ENCODE measurements at regions not wholly inside any gene's neighbourhood (a gene's known extent, or its start where the extent isn't known, plus 50 kb on each side); places are given as distances from the start of the nearest gene placed in this dataset.

DNA sequence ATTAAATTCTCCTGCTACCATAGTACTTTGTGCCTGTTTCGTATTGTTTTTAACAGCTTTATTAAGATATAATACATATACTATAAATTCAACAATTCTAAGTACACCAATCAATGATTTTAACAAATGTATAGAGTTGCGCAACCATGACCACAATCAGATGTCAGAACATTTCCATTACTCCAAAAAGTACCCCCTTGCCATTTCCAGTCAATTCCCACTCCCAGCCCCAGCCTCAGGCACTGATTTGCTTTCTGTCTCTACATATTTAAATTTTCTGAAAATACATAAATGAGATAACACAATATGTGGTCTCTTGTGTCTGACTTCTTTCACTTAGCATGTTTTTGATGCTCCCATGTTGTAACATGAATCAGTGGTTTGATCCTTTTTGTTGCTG is 193.9 kb downstream of the FIGN start:
- H3K36me3 ChIP-seq (ENCODE audit: insufficient read depth, low read length), result no peaks in the 10 kb centered on the region
- H3K4me1 ChIP-seq (ENCODE audit: insufficient read depth, low read length), result no peaks in the 10 kb centered on the region
- WGBS, result 90% methylated on average over 1 of the region's 2 CpGs
- H3K27me3 ChIP-seq (ENCODE audit: insufficient read depth, low read length), result no peaks in the 10 kb centered on the region
- no peak overlapping the region for H3K27ac ChIP-seq (ENCODE audit: low read depth, low read length)
- H3K9ac ChIP-seq (ENCODE audit: low read depth, low read length), result no peak overlapping the region
- H3K9me3 ChIP-seq (ENCODE audit: insufficient read depth, low read depth, low read length), result no peaks in the 10 kb centered on the region
- H3K4me3 ChIP-seq (ENCODE audit: low read length), result no peak overlapping the region

DNA sequence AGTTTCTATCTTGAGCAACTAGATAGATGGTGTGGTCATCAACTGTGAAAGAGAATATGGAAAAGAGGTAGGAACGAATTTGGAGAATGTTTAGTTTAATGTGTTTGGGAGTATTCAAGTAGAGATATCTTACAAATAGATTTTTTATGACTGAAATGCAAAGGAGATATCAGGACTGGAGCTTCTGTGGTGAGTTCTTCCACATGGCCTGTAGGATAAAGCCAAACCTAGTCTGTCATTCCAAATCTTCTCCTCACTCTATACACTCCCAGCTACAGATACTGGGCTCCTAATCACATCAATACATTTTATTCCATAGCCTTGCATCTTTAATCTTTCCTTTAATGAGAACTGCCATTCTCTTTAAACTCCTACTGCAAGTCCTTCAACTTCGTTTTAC is 194.3 kb downstream of the FIGN start:
- Histone ChIP-seq H3K9ac (ENCODE audit: low read depth, low read length) (no peak overlapping the region), H3K9me3 (ENCODE audit: insufficient read depth, low read depth, low read length) (no peaks in the 10 kb centered on the region), H3K27ac (ENCODE audit: low read depth, low read length) (no peak overlapping the region), H3K4me1 (ENCODE audit: insufficient read depth, low read length) (no peaks in the 10 kb centered on the region), H3K27me3 (ENCODE audit: insufficient read depth, low read length) (no peaks in the 10 kb centered on the region), H3K4me3 (ENCODE audit: low read length) (no peak overlapping the region), H3K36me3 (ENCODE audit: insufficient read depth, low read length) (no peaks in the 10 kb centered on the region)
- 88% methylated on average over 2 of the region's 2 CpGs for WGBS

DNA sequence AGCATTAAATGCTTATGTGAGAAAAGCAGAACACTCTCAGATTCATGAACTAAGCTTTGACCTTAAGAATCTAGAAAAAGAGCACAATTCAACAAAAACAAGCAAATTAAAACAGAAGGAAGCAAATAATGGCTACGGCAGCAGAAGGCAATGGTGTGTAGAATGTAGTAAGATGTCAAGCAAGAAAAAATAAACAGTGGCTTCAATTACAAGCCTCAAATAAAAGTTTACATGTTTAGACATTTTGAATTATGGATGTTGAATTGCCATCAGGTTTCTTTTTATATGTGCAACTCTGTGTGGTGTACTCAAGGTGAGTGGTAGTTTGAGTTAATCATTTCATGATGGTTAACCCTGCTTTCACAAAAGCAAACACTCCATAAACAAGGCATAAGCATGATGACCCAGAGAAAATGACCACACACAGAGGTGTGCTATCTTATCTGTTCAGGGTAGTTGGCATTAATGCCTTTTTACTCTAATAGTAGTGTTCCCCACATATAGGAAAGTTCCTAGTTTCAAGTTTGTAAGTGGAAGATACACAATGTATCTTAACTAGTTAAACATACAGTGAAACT is 207.1 kb downstream of the FIGN start:
- no peaks in the 10 kb centered on the region for H3K27me3 ChIP-seq (ENCODE audit: insufficient read depth, low read length)

DNA sequence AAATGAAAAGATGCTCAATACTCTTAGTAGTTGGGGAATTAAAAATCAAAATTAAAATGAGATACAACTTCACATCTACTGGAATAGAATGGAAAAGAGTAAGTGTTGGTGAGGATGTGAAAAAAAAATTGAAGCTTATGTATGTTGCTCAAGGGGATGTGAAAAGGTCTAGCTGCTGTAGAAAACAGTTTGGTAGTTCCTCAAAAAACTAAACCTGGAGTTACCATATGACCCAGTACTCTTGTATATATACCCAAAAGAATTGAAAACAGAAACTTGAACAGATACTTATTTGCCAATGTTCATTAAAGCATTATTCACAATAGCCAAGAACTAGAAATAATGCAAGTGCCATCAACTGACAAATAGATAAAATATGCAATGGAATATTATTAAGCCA is 208.4 kb downstream of the FIGN start:
- Histone ChIP-seq H3K36me3 (ENCODE audit: insufficient read depth, low read length) (no peaks in the 10 kb centered on the region), H3K4me1 (ENCODE audit: insufficient read depth, low read length) (no peaks in the 10 kb centered on the region), H3K4me3 (ENCODE audit: low read length) (no peak overlapping the region), H3K27me3 (ENCODE audit: insufficient read depth, low read length) (no peaks in the 10 kb centered on the region), H3K9me3 (ENCODE audit: insufficient read depth, low read depth, low read length) (peaks cover 2% of the 10 kb centered on the region; the same call in 1 of the 2 replicates), H3K9ac (ENCODE audit: low read depth, low read length) (no peak overlapping the region), H3K27ac (ENCODE audit: low read depth, low read length) (no peak overlapping the region)

More for the DNA sequence above, 207.1 kb downstream of the FIGN start:
- Histone ChIP-seq H3K27ac (ENCODE audit: low read depth, low read length) (no peak overlapping the region), H3K36me3 (ENCODE audit: insufficient read depth, low read length) (no peaks in the 10 kb centered on the region), H3K9me3 (ENCODE audit: insufficient read depth, low read depth, low read length) (peaks cover 2% of the 10 kb centered on the region; the same call in 1 of the 2 replicates), H3K4me1 (ENCODE audit: insufficient read depth, low read length) (no peaks in the 10 kb centered on the region), H3K9ac (ENCODE audit: low read depth, low read length) (no peak overlapping the region), H3K4me3 (ENCODE audit: low read length) (no peak overlapping the region)
- 88% methylated on average over 1 of the region's 1 CpG for WGBS

DNA sequence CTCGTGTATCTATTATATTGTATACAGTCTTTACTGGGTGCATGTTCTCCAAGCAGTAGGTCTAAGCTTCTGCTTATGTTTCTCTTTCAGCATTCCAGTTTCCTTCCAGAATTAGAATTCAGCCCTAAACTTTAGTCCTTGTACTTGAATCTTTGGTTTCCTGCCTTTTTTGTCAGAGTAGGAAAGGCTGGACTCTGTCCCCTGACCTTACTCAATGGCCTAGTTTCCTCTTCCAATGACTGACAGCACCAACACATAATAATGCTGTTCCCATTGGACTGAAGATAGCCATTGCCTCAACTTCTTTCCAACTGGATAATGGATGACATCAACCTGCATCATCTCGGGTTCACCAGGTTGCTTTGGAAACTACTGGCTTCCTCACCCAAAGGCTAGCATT is 217.0 kb downstream of the FIGN start:
- Histone ChIP-seq H3K4me3 (ENCODE audit: low read length) (no peak overlapping the region), H3K9ac (ENCODE audit: low read depth, low read length) (no peak overlapping the region), H3K9me3 (ENCODE audit: insufficient read depth, low read depth, low read length) (no peaks in the 10 kb centered on the region), H3K36me3 (ENCODE audit: insufficient read depth, low read length) (no peaks in the 10 kb centered on the region), H3K4me1 (ENCODE audit: insufficient read depth, low read length) (no peaks in the 10 kb centered on the region), H3K27ac (ENCODE audit: low read depth, low read length) (no peak overlapping the region), H3K27me3 (ENCODE audit: insufficient read depth, low read length) (no peaks in the 10 kb centered on the region)
- WGBS, result 85% methylated on average over 2 of the region's 2 CpGs

DNA sequence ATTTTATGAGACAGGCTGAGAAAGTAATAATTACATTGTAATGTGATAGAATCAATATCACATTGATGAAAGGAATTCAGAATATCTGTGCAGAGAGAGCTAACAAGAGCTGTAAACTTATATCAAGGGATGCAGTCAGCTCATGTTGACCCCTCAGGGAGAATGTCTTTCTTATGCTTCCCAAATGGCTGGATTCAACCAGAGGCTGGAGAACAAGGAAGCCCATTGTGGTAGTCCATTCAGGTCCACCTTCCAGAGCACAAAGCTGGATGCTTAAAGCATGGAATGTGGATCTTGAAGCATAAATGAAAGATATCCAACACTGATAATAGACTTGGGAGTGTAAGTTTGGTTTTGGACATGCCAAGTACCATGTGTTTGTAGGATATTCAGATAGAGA is 220.0 kb downstream of the FIGN start:
- Histone ChIP-seq H3K4me1 (ENCODE audit: insufficient read depth, low read length) (no peaks in the 10 kb centered on the region), H3K36me3 (ENCODE audit: insufficient read depth, low read length) (no peaks in the 10 kb centered on the region), H3K9ac (ENCODE audit: low read depth, low read length) (no peak overlapping the region), H3K9me3 (ENCODE audit: insufficient read depth, low read depth, low read length) (no peaks in the 10 kb centered on the region), H3K27ac (ENCODE audit: low read depth, low read length) (no peak overlapping the region), H3K27me3 (ENCODE audit: insufficient read depth, low read length) (no peaks in the 10 kb centered on the region), H3K4me3 (ENCODE audit: low read length) (no peak overlapping the region)

DNA sequence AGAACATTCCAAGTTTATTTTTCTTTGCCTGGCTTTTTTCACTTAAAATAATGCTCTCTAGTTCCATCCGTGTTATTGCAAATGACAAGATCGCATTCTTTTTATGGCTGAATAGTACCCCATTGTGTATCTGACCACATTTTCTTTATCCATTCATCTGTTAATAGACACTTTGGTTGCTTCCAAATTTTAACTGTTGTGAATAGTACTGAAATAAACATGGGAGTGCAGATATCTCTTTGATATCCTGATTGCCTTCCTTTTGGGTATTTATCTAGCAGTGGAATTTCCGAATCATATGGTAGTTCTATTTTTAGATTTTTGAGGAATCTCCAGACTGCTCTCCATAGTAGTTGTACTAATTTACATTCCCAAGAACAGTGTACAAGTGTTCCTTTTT is 230.5 kb downstream of the FIGN start:
- Histone ChIP-seq H3K9me3 (ENCODE audit: insufficient read depth, low read depth, low read length) (no peaks in the 10 kb centered on the region), H3K4me3 (ENCODE audit: low read length) (no peak overlapping the region), H3K4me1 (ENCODE audit: insufficient read depth, low read length) (no peaks in the 10 kb centered on the region), H3K27me3 (ENCODE audit: insufficient read depth, low read length) (no peaks in the 10 kb centered on the region), H3K27ac (ENCODE audit: low read depth, low read length) (no peak overlapping the region), H3K36me3 (ENCODE audit: insufficient read depth, low read length) (no peaks in the 10 kb centered on the region), H3K9ac (ENCODE audit: low read depth, low read length) (no peak overlapping the region)
- 99% methylated on average over 2 of the region's 3 CpGs for WGBS

DNA sequence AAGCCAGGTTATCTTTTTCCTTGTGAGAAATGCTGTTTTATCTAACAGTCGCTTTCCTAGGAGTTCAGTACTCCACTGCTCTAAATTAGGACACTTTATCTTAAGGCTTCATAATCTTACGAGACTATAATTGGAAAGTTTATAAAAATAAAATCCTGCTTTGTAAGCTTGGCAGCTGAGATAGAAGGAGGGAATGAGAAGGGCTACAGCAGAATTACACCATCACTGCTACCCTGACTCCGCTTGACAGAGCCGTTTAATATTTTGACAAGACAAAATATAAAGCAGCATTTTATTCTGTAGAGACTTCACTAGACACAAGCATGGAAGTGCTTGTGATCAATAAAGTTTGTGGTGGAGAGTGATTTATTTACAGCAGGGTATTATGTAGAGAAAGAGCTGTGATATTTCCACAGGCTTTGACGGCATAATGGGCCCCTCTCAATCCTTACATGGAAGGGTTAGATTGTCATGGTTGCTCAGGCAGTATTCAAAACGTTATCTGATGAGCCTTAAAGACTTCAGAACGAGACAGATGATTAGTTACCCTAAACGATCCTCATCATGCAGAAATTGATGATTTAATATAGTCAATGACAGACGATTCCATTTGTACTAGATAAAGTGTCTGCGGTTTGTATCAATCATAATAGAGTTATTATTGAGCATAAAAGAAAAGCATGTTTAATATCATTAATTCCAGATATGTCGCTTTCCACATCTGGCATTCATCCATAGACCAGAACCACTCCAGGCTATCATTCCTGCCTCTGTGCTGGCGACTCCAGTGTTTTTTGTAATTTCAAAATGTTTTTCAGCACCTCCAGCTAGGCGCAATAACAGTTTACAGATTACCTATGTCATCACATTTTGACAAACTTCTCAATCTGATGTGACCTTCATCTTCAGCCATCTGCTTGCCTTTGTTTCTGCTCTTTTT is 242.2 kb downstream of the FIGN start:
- no peak overlapping the region for H3K9ac ChIP-seq (ENCODE audit: low read depth, low read length)
- no peak overlapping the region for H3K27ac ChIP-seq (ENCODE audit: low read depth, low read length)
- H3K36me3 ChIP-seq (ENCODE audit: insufficient read depth, low read length), result no peaks in the 10 kb centered on the region
- no peaks in the 10 kb centered on the region for H3K4me1 ChIP-seq (ENCODE audit: insufficient read depth, low read length)
- H3K27me3 ChIP-seq (ENCODE audit: insufficient read depth, low read length), result no peaks in the 10 kb centered on the region
- no peak overlapping the region for H3K4me3 ChIP-seq (ENCODE audit: low read length)
- 96% methylated on average over 11 of the region's 13 CpGs for WGBS
- no peaks in the 10 kb centered on the region for H3K9me3 ChIP-seq (ENCODE audit: insufficient read depth, low read depth, low read length)

DNA sequence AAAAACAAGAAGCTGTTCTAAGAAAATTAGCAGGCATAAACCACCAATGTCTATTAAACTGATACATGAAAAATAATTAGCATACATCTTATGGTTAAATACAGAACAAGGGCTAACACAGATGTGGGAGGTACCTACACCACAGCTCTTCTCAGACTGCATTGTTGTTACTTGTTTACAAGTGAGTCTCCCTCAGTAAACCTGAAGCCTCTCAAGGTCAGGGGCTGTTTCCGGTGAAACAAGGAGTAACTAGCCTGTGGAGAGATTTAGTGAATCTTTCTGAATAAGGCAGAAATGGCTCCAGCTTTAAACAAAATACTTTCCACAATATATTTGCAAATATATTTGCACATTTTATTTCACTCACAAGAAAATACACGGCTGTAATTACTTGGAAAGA is 244.0 kb downstream of the FIGN start:
- Histone ChIP-seq H3K9ac (ENCODE audit: low read depth, low read length) (no peak overlapping the region), H3K4me3 (ENCODE audit: low read length) (no peak overlapping the region), H3K4me1 (ENCODE audit: insufficient read depth, low read length) (no peaks in the 10 kb centered on the region), H3K9me3 (ENCODE audit: insufficient read depth, low read depth, low read length) (no peaks in the 10 kb centered on the region), H3K27me3 (ENCODE audit: insufficient read depth, low read length) (no peaks in the 10 kb centered on the region), H3K27ac (ENCODE audit: low read depth, low read length) (no peak overlapping the region), H3K36me3 (ENCODE audit: insufficient read depth, low read length) (no peaks in the 10 kb centered on the region)
- WGBS, result 71% methylated on average over 2 of the region's 2 CpGs

DNA sequence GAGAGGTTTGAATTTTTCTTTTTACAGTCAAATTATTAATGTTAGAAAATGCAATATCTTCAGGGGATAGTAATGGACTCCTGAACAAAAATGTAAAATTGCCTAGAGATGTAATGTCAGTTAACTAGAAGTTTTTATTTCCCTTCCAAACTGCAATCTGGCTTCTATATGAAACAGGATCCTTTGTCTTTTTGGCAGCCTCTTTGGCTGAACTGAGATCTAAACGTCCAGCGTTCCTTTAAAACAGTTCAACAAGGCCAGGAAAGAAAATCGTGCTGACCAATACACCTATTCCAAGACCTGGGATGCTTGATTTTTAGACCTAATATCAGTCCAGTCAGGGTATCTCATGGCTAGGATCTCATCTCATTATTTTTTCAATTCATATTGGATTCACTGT is 245.5 kb downstream of the FIGN start:
- Histone ChIP-seq H3K27ac (ENCODE audit: low read depth, low read length) (no peak overlapping the region), H3K36me3 (ENCODE audit: insufficient read depth, low read length) (no peaks in the 10 kb centered on the region), H3K4me3 (ENCODE audit: low read length) (no peak overlapping the region), H3K9ac (ENCODE audit: low read depth, low read length) (no peak overlapping the region), H3K27me3 (ENCODE audit: insufficient read depth, low read length) (no peaks in the 10 kb centered on the region), H3K9me3 (ENCODE audit: insufficient read depth, low read depth, low read length) (no peaks in the 10 kb centered on the region), H3K4me1 (ENCODE audit: insufficient read depth, low read length) (no peaks in the 10 kb centered on the region)
- WGBS, result 94% methylated on average over 3 of the region's 3 CpGs

DNA sequence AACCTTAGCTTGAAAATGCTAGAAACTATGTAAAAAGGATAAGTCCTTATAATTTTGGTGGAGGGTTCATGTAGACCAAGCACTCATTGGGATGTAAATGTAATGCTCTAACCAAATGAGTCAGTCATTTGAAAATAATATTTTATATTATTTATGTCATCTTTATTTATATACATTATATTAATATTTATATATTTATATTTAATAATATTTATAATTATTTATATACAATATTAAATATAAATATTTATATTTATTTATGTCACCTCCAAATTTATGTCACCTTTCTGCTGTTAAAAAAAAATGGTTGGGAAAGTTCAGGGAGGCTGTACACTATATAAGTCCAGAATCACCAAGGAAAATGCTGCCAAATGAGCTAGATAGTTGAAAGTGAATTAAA is 254.3 kb downstream of the FIGN start:
- Histone ChIP-seq H3K27me3 (ENCODE audit: insufficient read depth, low read length) (no peaks in the 10 kb centered on the region), H3K4me3 (ENCODE audit: low read length) (no peak overlapping the region), H3K9me3 (ENCODE audit: insufficient read depth, low read depth, low read length) (no peaks in the 10 kb centered on the region), H3K27ac (ENCODE audit: low read depth, low read length) (no peak overlapping the region), H3K9ac (ENCODE audit: low read depth, low read length) (no peak overlapping the region), H3K36me3 (ENCODE audit: insufficient read depth, low read length) (no peaks in the 10 kb centered on the region), H3K4me1 (ENCODE audit: insufficient read depth, low read length) (no peaks in the 10 kb centered on the region)
